ENCODE measurements at regions not wholly inside any gene's neighbourhood (a gene's known extent, or its start where the extent isn't known, plus 50 kb on each side); places are given as distances from the start of the nearest gene placed in this dataset.

GRCh38 chr3:146967783-146968182, 362.6 kb upstream of the PLSCR5 start:
- DNase-seq (ENCODE audit: low read depth): no peak
- H3K4me3 ChIP-seq (ENCODE audit: low read depth, low read length): no peak overlapping the region
- TF ChIP-seq CTCF (IDR thresholded peaks at IDR 0.05; ENCODE audit: low read depth, low read length, missing control alignments): no peak

DNA sequence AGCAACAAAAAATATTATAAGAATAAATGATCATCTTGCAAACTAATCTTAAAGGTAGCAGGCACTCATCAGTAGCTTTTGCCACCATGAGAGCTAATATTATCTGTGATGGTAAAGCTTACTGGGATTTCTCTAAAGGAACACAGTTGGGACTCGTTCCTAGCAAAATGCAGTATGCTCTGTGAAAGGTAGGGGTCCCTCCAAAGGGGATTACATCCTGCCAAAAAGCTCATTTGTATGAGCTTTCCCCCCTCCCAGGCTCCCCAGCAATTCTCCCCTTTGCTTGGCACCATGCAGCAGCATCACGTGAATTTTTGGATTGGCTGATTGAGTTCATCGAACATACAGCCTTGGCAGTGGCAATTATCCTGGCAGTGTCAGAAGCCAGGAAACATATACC, 361.0 kb upstream of the PLSCR5 start:
- TF ChIP-seq CTCF (IDR thresholded peaks at IDR 0.05; ENCODE audit: low read depth, low read length, missing control alignments): no peak
- no peak for DNase-seq (ENCODE audit: low read depth)

DNA sequence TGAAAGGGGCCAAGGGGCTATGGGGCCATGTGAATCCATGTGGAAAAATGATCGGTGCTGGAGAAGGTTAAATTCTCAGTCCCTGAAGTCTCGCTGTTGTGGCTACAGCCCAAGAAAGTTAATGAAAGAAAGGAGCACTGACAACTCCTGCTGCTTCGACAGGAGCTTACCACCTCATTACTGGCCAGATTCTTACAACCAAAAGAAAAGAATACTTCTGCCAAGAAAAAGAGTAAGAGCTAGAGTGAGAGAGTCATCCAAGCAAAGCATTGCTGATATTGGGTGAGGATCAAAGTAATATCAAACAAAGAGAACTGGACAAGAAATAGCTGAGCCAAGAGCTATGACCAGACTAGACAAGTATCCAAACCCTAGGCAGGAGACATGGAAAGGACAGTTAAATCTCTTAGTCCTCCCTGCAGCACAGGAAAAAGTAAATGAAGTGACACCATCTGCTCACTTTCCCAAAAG, 348.4 kb upstream of the PLSCR5 start:
- no peak overlapping the region for H3K4me3 ChIP-seq (ENCODE audit: low read depth, low read length)
- TF ChIP-seq CTCF (IDR thresholded peaks at IDR 0.05; ENCODE audit: low read depth, low read length, missing control alignments): no peak
- no peak for DNase-seq (ENCODE audit: low read depth)

More for the DNA sequence above, 361.0 kb upstream of the PLSCR5 start:
- H3K4me3 ChIP-seq (ENCODE audit: low read depth, low read length): no peak overlapping the region

DNA sequence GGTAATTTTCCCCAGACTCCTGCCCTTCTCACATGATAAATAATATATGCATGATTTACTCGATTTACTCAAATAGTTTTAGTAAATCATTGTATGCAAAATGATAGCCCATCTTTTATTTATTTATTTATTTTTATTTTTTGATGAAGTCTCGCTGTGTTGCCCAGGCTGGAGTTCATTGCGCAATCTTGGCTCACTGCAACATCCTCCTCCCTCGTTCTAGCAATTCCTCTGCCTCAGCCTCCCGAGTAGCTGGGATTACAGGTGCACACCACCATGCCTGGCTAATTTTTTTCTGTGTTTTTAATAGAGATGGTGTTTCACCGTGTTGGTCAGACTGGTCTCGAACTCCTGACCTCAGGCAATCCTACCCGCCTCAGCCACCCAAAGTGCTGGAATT, 343.8 kb upstream of the PLSCR5 start:
- no peak overlapping the region for H3K4me3 ChIP-seq (ENCODE audit: low read depth, low read length)
- TF ChIP-seq CTCF (IDR thresholded peaks at IDR 0.05; ENCODE audit: low read depth, low read length, missing control alignments): no peak
- DNase-seq (ENCODE audit: low read depth): no peak

- TF ChIP-seq CTCF (IDR thresholded peaks at IDR 0.05; ENCODE audit: low read depth, low read length, missing control alignments): no peak
- no peak for DNase-seq (ENCODE audit: low read depth)
- no peak overlapping the region for H3K4me3 ChIP-seq (ENCODE audit: low read depth, low read length)
Measured at GRCh38 chr3:146948186-146948585, 343.0 kb upstream of the PLSCR5 start.

- TF ChIP-seq CTCF (IDR thresholded peaks at IDR 0.05; ENCODE audit: low read depth, low read length, missing control alignments): no peak
- no peak for DNase-seq (ENCODE audit: low read depth)
- H3K4me3 ChIP-seq (ENCODE audit: low read depth, low read length): no peak overlapping the region
Measured at GRCh38 chr3:146929696-146930095, 324.6 kb upstream of the PLSCR5 start.

DNA sequence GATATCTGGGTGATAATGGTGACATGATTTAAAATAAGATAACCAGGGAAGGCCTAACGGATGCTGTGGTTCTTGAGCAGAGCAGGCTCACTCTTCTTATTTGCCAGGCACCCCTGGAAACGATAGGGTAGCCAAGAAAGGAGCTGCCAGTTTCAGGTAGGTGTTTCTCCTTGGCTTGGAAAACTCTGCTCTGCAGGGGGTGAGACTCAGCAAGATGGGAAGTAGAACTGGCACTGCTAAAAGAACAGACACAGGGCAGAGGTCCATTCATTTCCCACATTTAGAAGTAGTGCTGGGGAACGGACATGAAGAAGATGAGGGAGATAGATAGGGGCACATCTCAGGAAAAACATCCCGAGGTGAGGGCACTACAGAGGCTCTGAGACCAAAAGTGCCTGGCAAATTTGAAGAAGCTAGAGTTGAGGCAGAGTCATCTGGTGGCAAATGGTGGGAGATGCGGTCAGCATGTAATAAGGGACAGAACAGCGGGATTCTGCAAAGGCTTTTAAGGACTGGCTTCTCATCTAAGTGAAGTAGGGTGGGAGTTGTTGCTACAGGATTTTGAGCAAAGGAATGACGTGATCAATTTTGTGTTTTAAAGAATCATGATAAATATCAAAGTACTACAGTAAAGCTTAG, 323.4 kb upstream of the PLSCR5 start:
- DNase-seq (ENCODE audit: low read depth): no peak
- no peak for TF ChIP-seq CTCF (IDR thresholded peaks at IDR 0.05; ENCODE audit: low read depth, low read length, missing control alignments)
- no peak overlapping the region for H3K4me3 ChIP-seq (ENCODE audit: low read depth, low read length)
